Activated CD8-positive, alpha-beta memory T cell treated with anti-CD3 and anti-CD28 coated beads, Interleukin-2, amount 50 U/mL, for 48 hours (primary cell): ENCODE measurements at regions not wholly inside any gene's neighbourhood (a gene's known extent, or its start where the extent isn't known, plus 50 kb on each side); places are given as distances from the start of the nearest gene placed in this dataset.

Experiments
- DNase-seq: peaks from one replicate; pipeline ENCODE4 v3.0.0-alpha.2; 2020

DNA sequence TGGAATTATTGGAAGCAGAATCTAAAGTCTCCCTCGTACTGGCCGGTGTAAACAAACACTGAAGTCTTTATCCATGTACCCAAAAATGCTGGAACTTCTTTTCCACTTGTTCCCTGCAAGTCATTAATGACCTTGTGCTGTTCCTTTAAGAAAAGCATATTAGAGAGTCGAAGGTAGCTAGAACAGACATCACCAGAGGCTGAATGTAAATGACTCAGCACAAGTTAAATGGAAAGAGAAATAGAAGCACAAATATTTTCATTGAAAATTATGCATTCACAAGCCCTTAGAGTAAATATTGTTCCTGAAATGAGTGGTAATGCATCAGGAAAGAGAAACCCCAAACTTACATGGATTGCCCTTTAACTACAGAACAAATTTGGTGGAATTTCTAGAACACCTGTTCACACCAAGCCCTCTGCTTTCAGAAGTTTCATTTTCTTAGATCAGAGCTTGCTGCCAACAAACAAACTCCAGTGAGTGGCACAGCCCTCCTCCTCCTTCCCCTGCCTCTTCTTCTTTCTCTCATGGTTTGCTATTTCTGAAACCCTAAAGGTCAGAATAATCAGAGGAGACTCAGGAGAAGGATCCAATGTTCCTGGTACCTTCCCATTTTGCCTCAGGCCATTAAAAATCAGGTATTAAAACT, 264.3 kb downstream of the TXNL1 start:
- no peak for DNase-seq

DNA sequence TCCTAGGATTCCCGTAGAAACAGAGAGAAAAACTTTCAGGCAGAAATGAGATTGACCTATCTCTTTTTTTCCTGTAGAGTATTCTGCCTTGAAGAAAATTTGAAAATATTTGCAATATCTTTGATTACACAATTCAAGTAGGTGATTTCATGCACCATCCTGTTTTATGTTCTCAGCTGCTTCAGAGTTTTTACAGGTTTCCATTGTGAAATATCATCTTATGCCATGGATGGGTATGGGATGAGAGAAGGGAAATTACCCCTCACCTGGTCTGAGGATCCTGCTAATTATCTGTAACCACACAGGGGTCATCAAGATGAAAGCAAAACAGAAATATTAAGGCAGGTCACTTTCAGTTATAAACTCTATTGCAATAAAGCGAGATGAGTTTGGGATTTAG, 264.8 kb downstream of the TXNL1 start:
- DNase-seq = no peak

DNA sequence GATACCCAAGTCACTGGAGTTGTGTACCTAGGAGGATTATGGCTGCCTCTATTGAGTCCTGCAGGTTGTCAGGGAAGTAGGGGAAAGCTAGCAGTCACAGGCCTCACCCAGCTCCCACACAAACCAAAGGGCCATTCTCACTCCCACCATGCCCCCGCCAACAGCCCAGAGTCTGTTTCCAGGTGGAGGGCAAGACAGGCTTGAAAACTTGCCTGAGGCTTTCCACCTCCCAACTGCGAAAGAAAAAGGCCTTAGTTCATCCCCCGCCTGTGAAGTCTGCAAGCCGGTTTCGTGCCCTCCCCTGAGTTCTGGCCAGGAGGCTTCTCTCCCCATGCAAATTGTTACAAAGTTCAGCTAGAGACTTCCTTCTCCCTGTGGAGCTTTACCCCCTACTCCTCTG, 270.3 kb downstream of the TXNL1 start:
- no peak for DNase-seq

DNA sequence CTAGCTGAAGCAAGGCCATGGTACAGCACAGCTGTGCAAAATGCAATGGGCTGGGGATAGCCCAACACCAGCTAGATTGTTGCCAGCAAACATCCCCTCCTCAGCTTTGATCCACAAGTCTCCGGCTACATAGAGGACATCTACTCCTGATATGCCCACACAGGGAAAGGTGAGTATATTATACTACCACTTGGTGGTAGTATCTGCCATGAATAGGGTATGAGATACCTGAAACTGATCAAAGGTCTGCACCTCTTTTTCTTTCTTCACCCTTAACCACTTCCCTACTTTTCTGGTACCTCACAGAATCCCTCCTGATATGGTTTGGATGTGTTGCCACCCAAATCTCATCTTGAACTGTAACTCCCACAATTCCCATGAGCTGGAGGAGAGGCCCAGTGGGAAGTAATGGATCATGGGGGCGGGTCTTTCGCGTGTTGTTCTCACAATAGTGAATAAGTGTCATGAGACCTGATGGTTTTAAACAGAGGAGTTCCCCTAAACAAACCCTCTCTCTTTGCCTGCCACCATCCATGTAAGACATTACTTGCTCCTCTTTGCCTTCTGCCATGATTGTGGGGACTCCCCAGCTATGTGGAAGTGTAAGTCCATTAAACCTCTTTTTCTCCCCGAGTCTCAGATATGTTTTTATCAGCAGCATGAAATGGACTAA, 279.6 kb downstream of the TXNL1 start:
- DNase-seq = no peak

DNA sequence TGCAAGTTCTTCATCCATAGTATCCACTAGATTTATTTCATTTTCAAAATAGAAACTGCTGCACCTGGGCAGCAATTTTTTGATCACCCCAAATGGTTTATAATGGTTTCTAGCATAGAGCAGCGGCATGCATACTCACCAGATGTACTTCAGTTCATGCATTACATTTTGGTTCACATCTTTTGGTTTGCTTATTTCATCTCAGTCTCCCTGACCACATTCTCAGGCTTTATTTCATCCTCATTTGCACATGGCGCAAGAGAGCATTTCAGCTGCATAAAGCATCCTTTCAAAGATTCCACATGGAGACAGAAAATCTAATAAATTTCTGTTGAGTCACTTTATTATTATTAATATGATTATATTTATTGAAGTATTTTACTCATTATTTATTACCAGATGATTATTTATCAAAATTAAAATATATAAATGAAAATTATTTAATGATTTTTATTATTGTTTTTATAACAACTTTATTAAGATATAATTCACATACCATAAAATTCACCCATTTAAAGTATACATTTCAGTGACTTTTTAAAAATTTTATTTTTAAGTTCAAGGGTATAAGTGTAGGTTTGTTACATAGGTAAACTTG, 284.6 kb downstream of the TXNL1 start:
- no peak for DNase-seq

DNA sequence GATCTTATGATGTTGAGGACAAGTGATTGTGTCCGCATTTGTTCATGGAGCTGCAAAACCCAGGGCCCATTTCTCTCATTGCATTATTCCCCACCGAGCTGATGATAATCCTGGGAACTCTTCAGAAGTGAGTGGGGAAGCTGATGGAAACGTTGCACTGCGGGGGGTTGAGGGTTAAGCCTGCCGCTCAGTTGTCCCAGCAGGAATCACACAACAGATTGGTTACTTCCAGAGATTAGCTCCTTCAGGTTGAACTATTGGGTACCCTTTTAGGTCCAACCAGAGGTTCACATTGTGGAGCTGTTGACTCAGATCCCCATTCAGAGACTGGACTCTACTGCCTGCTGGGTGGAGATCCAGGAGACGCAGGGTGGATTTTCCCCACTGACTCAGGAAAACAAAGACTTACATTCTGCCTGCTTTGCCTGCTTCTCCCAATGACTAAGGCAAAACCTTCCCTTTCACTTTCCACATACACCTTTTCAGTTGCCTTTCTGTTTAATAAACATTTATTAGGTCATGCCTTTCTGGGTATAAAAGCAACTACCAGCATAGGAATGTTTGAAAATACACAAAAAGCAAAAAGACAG, 286.4 kb downstream of the TXNL1 start:
- no peak for DNase-seq

DNA sequence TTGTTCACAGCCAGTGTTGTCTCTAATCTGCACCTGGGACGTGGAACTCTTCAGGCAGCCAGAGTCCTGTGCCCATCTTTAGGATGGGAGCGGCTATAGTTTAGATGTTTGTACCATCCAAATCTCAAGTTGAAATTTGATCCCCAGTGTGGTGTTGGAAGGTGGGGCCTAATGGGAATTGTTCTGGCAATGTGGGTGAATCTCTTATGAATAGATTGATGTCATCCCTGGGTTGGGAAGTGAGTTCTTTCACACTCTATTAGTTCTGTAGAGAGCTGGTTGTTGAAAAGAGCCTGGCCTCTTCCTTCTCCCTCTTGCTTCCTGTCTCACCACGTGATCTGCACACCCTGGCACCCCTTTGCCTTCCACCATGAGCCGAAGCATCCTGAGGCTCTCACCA, 300.9 kb downstream of the TXNL1 start:
- no peak for DNase-seq

DNA sequence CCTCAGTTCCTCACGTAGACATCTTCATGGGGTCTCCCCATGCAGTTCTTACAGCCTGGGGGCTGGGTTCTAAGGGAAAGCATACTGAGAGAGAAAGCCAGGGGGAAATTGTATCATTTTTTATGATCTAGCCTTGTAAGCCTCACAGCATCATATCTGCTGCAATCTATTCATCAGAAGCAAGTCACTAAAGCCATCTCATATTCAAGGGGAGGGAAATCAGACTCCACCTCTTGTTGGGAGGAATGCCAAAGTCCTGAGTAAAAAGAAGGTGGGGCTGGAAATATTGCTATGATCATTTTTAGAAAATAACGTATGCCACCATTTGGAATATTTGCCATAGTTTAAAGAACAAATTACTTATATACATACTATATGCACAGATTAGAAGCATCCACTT, 304.6 kb downstream of the TXNL1 start:
- no peak for DNase-seq

DNA sequence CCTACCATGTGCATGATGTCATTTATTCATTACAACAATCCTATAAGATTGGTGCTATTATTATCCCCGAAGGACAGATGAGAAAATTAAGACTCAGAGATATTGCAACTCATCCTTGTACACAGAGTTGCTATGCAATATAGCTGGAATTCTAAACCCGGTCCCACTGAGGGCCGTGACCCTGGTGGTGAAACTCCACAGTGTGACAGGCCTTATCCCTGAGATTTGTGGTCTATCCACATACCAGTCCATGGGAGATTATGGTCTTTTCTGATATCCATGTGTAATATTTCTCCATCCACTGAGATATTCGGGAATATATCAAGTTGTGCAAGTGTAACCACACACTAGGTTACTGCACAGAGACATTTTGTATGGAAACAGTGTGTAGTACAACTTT, 305.2 kb downstream of the TXNL1 start:
- no peak for DNase-seq

DNA sequence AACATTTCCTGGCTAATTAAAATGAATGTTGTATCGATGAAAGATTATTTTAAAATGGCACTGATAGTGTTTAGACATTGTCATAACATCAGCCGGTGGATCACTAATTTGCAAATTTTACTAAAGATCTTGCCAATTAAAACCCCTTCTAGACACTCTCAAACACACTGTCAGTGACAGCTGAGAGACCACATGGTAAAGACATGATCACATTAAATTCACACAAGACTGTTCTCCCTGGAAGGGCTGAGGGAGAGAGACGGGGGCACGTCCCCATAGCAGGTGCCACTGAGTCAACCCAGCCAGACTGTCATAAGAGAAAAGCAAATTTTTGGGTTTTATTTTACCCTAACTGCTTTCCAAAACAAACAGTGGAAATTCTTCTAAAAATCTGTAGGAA, 306.0 kb downstream of the TXNL1 start:
- DNase-seq = no peak

DNA sequence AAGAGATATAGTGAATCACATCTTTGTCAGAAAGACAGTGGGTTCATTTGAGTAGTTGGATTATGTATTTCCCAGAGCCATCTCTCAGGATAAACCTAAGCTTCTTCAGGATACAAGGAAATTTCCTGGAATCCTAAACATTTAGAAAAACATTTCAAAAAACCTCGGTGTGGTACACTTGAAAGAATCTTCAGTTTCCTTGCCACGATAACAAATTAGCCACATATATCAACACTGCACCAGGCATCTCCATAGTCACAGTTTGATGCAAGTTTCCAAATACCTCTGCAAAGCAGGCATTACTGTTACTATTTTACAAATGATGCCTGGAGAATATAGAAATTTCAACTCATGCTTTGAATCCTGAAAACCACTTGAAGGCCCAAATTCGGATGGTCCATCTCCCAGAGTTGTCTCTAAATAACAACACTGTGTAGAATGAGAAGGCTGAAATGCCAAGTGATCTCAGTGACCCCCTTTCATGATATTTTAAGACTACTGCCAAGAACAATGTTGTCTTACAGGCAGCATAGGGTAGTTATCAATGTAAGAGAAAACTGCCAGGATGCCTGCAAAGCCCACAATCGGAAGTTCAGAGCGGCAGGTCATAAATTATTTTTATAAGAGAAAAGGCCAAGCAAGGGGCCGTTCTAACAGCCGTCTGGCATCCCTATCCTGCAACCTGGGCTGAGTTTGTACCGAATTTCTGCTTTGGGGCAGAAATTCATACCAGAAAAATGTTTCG, 307.9 kb downstream of the TXNL1 start:
- no peak for DNase-seq

DNA sequence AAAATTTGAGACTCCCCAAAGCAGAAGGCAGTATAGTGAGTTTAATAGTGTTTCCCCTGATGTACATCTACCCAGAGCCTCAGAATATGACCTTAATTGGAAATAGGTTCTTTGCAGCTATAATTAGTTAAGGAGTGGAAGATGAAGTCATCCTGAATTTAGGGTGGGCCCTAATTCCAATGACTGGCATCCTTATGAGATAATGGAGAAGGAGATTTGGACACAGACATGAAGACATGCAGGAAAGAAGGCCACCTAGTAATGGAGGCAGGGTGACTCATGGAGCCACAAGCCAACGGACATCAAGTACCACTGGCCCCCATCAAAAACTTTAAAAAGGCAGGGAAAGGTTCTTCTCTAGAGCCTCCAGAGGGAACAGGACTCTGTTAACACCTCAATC, 308.9 kb downstream of the TXNL1 start:
- no peak for DNase-seq

DNA sequence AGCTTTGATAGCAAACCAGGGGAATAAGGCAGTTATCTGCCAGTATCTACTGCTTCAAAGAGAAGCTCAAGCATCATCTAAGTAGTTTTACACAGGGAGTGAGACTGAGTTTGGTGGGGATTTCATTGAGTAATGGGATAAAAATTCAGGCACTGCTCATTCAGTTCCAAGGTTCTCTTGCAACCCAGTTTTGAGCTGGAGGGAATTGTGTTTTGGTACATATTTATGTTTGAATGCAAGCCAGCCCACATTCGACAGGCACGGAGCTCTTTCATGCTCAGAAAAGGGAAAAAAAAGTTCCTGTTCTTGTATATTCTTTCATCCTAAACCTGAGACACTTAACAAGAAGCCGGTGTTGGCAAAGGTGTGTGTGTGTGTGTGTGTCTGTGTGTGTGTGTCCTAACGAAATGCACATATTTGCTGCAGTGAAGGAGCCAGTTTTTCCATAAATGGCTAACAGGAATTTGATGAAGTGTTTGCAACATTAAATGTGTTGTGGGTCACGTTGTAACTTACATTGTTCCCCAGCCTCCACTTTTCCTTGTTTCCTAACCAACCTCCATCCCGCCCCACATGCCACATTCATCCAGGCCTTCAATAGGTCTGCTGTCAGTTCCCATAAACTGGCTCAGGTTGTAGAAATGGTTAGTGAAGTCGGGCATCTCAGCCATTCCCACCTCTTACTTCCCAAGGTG, 311.1 kb downstream of the TXNL1 start:
- no peak for DNase-seq

DNA sequence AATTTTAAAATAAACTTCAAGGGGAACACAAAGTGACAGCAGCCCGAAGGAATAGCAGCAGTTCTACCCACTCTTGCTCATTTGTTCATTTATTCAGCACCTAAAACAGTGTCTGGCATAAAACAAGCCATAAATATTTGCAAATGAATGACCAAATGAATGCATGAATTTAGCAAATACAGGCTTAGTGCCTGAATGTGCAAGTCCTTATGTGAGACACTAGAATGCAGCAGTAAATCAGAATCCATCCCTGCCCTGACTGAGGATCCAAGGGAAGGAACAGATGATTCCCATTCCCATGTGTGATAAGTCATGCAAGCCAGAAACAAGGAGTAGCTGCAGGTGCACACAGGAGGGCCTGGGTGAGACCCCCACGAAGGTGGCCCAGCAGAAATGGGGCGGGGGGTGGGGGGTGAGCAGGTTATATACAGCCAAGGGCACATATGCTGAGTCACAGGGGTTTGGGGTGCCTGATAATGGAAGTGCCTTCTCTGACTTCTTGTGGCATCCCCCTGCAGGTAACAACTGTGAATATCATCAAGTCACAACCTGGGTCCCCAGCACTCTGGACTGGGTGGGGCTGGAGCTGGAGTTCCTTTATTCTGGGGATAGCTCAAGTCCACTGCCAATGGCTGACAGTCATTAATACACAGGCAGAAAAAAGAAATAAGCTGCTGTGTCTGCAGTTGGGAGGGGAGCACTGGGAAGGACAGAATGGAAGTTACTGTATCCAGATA, 311.9 kb downstream of the TXNL1 start:
- DNase-seq = no peak

DNA sequence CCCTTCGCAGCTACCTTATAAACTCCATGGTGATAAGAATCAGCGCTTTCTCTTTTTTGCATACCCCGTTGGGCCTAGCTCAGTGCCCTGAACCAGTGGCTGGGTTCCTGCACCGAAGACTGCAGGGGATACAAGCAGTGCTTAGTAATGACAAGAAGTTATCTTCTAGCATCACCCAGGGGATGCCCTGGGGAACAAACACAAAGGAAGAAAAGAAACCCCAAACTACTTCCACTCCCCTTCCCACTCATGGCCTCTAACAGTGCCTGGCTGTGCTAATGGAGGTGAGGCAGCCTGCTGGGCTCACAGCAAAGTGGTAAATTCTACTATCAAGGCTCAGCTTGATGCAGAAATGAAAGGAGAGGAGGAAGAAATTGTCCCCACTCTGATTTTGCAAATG, 314.7 kb downstream of the TXNL1 start:
- DNase-seq = no peak

DNA sequence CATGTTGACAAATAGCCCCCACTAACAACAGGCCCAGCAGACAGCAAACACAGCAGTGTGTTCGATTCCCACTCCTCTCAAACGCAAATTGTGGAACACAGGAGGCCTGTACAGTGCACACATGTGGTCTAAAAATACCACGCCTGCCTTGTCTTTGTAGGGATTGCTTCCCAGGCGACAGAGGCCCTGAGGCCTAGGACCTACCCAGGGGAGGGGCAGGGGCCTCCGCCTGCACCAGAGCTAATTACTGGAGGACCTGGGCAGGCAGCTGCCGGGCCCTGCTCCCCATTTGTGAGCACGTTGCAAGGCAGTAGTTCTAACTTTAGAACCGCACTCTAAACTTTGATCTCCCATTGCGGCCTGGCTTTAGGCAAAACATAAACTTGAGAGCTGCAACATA, 316.0 kb downstream of the TXNL1 start:
- no peak for DNase-seq

DNA sequence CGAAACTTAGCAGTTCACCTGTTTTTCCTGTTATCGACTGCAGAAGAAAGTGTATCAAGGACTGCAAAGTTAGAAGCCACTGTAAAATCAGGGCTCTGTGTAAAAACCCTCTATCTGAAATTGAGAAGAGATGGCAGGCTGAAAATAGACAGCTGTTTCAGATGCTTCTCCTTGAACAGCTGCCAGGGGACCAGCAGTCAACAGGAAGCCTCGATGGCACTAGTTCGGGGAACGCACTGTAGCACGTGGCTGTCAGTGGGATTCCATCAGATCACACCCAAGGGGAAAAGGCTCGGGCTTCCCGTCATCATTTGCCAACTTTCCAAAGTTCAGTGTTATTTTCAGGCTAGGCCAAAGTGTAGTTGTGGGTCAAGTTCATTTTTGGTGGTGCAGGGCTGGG, 316.9 kb downstream of the TXNL1 start:
- DNase-seq = no peak

DNA sequence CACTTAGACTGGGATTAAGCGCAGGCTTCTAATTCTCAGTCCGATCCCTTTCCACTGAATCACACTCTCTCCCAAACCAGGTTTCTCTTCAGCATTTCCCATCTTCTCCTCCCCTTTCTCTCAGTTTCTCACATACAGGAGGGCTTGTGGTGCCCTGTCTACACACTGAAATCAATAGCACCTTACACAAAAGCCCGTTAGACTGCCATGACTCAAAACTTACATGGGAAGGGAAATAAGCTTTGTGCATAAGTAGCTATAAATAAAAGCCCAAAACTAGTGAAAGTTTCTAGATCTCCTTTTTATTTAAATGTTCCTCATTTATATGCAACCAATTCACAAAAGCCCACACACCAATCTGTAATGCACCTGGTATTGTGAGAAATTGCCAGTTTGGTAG, 318.4 kb downstream of the TXNL1 start:
- no peak for DNase-seq

DNA sequence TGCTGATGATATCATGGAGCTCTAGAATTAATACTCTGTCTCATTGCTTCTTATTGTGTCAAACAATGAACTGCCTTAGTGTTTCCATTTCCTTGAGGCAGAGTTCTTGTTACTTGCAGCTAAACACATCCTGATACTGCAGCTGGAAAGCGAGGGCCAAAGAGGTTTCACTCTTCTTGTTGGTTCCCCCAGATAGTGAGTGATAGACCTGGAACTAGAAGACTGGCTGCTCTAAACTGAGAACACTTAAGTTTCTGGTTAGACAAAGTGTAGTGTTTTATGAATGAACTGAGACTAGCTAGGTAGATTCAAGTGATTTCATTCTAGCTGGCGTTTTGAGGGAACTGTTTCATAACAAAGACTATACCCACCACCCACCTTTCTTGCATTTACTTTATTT, 321.7 kb downstream of the TXNL1 start:
- no peak for DNase-seq

DNA sequence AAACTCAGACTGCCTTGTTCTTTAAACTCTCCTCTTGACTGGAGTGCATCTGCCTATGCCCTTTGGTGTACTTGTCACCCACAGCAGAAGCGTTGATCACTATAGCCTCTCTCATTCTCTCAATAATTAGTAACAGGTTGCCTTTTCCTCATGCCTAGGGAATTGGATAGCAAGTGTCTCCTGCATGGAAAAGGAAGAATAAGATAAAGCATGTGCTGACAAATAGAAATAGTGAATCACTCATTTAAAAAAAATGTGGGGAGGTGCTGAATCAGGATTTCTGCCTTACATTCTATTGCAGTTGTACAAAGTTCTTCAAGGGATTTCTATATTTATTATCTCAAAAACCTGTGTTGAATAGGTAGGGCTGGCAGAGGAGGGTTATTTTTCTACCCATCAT, 323.0 kb downstream of the TXNL1 start:
- no peak for DNase-seq

DNA sequence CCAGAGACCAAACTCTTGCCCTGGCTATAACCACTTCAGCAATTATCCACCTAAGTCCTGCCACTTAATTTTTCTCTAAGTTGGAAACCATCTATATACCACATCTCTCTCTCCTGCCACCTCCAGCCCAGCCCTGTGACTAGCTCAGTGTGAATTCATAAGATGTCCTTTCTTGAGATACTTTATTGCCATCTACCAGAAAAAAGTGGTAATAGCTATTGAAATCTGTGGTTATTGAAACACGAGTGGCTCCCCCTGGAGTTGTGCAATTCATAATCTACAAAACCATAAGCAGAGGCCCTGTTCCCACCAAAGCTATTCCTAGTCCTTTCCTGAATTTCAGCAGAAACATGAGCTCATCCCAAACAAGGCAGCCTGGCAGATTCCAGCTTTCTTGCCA, 324.0 kb downstream of the TXNL1 start:
- no peak for DNase-seq
